NCI-H2081 treated with DMSO at 0.1 percent for 48 hours (cell line): ENCODE measurements at regions not wholly inside any gene's neighbourhood (a gene's known extent, or its start where the extent isn't known, plus 50 kb on each side); places are given as distances from the start of the nearest gene placed in this dataset.

Source experiments
- DNase-seq: peaks from one replicate; lab custom pipeline; 2025; lab: John Stamatoyannopoulos, UW

GRCh38 chr15:37698679-37699078, 235.8 kb upstream of the TMCO5A start:
- no peak for DNase-seq

DNA sequence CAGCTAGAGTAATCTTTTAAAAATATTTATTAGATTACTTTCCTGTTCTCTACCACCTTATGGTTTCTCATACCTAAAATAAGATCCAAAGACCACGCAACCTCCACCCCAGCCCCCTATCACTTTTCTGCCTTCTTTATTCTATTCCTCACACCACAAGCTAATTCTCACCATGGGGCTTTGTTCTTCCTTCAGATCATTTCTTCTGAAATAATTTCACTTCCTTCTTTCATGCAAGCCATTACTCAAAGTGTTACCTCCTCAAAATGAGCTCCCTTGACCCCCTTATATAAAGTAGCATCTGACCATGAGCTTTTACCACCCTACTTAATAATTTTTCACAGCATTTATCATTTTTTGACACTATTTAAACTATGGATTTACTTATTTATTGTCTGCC, 233.2 kb upstream of the TMCO5A start:
- no peak for DNase-seq

GRCh38 chr15:37709669-37710068, 224.8 kb upstream of the TMCO5A start:
- no peak for DNase-seq

DNA sequence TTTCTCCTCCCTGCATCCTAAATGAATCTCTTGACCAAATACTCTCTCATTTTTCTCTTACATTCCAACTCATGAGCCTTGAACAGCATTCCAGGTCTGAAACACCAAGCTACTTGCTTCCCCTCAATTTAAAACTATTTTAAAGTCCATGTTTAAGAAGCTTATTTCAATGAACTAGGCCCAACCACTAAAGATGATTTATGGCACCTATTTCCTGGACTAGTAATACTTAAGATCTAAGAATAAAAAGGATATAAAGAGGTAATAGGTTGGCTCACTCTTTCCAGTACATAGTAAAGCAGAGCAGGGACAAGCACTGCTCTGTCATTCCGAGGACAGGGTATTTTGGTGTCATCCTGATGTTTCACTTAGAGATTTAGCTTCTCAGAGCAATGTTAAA, 219.3 kb upstream of the TMCO5A start:
- DNase-seq = no peak

DNA sequence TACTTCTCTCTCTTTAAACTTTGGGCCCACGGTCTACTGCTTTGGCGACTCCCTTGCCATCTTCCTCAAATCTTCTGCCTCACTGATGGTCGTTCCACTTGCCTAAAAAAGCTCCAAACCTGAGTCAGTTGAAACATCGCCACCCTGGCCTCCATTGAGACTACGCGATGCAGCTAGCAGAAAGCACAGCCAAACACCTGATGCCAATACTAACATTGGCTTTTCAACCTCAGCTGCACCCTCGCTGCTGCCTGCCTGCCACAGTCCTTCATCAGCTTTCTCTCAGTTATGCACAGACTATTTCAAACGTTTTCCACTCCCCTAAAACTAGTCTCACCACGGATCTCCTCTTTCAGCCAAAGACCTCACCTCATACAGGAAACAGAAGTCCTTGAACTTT, 214.2 kb upstream of the TMCO5A start:
- no peak for DNase-seq

GRCh38 chr15:37731146-37731746, 203.2 kb upstream of the TMCO5A start:
- no peak for DNase-seq

DNA sequence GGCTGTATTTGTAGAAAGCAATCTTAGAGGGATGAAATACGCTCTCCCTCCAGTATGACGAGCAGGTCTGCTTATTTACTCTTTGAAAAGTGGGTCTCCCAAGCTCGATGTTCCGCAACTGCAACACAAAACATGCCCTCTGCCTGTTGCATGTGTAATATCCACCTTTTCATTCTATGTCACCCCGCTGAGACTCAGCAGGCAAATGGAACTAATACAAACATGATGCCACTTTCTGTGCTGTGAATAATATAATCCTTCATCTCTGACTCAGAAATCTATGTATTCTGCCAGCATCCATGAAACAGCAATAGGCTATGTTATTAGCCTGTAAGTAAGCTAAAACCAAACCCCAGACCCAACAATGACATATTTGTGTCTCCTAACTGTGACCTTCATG, 200.8 kb upstream of the TMCO5A start:
- DNase-seq = no peak

GRCh38 chr15:37740623-37741141, 193.8 kb upstream of the TMCO5A start:
- no peak for DNase-seq

DNA sequence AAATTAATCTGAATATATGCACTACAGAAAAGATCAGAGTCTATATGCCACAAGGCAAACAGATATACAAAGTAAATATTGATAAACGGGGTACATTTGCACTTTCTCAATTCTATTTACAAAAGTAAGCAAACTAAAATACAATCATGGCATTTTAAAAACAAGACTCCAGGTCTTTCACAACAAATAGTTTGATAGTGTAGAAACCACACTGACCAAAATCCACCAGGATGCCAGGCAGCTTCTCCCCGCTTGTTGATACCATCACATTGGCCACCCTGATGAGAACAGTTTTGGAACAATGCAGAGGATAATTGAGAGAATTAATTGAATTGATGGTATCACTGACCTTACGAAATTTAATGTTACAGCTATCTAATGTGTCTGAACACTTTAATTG, 190.6 kb upstream of the TMCO5A start:
- DNase-seq = no peak

DNA sequence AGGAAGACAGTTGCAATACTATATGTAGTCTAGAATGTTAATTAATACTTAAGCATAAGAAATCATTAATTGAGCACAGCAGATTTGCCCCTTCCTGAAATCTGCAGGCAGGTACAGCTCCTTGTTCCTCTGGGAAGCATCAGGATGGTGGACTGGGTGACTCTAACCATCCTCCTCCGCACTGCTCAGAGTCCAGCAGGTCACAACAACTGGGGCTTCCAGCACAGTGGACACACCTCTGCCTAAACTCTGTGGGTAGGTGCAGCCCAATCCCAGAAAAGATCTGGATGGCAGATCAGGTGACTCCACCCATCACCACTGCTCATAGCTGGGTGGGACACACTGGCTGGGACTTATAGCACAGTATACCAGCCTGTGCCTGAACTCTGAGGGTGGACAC, 189.9 kb upstream of the TMCO5A start:
- DNase-seq = no peak

GRCh38 chr15:37751401-37751800, 183.0 kb upstream of the TMCO5A start:
- DNase-seq = no peak

DNA sequence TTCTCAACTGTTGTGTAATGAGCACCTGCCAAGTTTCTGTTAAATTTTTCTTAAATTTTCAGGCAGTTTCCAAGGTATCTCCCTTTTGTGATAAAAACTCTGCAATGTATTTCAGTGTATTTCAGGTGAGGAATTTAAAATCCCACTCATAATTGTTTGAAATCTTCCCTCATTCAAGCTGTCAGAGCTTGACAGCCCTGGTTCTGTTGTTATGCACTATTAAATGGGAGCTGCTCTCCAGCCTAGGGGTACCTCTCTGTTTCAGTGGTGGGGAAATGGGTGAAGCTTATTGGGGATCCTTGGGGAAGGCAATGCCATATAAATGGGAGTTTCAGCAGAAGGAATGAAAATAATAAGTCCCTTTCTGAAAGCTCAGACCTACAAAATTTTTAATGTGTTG, 178.0 kb upstream of the TMCO5A start:
- DNase-seq = no peak

- DNase-seq = no peak
Observed at GRCh38 chr15:37758412-37758811, 176.0 kb upstream of the TMCO5A start.

GRCh38 chr15:37764733-37765191, 169.7 kb upstream of the TMCO5A start:
- DNase-seq = no peak

DNA sequence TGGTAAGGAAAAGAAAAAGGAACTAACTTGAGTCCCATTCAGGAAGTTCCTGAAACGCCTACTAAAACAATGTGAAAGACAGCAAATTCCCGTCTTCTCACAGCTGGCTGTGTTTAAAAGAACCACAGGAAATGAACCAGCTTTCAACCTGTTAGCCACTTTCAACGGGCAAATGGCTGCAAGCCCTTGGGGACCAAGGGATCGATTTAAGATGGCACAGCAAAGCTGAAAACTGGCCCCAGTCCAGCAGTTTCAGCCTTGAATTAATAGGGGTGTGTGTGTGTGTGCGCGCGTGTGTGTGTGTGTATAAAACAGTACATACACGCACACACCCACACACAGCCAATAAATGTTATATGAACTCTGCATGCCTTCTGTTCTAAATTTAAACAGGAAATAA, 168.7 kb upstream of the TMCO5A start:
- no peak for DNase-seq

DNA sequence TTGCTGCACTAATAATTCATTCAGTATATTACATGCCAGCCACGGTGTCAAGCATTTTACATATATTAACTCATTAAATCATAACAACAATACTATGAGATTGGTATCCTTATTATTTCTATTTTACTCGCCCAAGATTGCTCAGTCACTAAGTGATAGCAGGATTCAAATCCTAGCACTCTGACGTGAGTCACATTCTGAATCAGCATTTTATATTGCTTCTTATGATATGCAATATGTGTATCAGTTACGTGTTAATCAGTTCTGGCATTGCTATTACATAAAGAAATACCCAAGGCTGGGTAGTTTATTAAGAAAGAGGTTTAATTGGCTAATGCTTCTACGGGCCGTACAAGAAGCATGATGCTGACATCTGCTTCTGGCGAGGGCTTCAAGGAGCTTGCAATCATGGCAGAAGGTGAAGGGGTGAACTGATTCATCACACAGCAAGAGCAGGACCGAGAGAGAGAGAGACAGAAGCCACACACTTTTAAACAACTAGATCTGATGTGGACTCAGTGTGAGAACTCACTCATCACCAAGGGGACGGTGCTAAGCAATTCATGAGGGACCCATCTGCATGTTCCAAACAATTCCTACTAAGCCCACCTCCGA, 166.5 kb upstream of the TMCO5A start:
- no peak for DNase-seq

- DNase-seq = no peak
Observed at GRCh38 chr15:37771465-37771864, 163.0 kb upstream of the TMCO5A start.

DNA sequence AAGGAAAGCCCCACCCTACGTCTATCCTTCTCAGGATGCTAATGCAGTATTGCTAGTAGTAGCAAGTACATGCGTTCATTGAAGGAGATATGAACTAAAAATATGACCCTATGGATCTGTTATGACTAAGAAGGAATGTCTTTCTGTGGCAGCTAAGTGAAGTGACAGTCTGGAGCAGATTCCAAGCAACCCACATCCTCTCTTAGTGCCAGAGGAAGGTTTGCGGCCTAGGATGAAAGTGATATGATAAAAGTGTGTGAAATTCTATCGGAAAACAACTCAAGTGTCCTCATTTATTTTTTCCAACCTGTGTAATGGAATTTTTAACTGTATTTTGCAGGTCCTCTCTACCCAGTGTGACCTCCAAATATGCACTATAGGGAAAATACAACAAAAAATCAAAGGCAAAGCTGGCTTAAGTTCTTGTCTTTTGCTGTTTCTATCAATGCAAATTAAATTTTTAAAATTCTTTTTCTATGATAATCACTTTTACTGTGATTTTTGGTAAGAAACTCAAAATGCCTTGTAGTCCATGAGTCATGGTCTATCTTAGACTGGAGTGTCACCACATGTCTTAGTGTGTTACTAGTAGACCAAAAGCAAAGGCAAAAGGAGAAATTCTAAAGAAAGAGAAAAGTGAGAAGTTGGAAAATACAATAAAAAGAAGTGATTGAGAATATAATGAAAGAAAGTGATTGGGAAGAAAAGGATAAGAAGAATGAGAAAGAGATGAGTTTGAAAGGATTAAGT, 161.2 kb upstream of the TMCO5A start:
- DNase-seq = no peak

DNA sequence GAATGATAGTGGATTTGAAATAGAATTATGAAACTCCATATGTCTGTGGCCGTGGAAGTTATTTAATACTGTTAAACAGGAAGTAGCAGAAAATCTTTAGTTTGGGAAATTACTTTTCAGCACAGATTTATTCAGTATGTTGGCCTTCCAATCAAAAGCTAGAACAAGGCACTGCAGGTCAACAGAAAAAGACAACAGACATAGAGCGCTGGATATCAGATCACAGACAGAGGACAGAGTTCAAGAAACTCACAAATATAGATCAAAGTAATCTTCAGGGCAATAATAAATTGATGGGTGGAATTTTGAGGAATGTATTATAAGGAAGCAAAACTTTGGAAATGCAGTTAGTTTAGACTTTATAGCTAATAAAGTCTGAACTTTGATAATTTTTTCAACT, 159.5 kb upstream of the TMCO5A start:
- DNase-seq = no peak

DNA sequence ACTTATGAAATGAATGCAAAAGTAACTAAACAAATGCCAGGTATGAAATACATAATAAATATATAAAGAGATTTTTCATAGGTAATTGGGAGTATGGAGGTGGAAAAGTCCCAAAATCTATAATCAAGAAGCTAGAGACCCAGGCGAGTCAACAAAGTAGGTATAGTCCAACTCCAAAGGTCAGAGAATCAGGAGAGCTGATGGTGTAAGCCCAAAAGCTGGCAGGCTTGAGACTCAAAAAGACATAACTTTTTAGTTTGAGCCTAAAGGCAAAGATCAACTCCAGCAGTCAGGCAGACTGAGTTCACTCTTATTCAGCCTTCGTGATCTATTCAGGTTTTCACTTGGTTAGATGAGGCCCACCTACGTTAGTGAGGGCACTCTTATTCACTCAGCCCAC, 157.4 kb upstream of the TMCO5A start:
- no peak for DNase-seq

- no peak for DNase-seq
Observed at GRCh38 chr15:37783290-37783689, 151.2 kb upstream of the TMCO5A start.

- DNase-seq = no peak
Observed at GRCh38 chr15:37788330-37788729, 146.1 kb upstream of the TMCO5A start.

DNA sequence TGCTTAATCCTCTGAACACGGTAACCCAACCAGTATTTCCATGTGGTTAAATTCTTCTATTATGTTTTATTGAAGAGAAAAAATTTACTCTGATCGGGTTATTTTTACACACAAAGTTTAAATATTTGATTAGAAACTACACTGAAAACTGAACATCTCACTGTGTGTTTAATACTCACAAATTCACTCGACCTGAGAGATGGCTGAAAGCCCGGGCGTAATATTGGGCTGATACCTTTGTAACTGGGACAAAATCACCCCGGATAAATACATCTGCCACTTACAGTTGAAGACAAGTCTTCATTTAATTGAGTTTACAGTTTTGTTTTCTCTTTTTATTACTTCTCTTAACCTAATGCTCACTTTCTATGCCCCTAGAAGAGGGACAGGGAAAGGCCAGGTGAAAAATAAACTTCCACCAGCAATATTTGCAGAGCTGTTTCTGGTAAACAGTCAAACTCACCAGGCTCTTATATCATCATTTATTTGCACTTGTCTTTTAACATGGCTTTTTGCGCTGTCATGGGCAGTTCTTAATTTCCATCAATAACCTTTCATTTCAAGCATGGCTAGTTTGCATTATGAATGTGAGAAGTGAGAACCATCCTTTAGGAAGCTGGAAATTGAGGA, 145.6 kb upstream of the TMCO5A start:
- peak; percentile 36 for DNase-seq
